Neural crest cell (in vitro differentiated cells): ENCODE measurements at regions not wholly inside any gene's neighbourhood (a gene's known extent, or its start where the extent isn't known, plus 50 kb on each side); places are given as distances from the start of the nearest gene placed in this dataset.

Source experiments
- DNase-seq: peaks from one replicate; pipeline ENCODE4 v3.0.0; 2021; ENCODE audit warnings: low read depth, mixed read lengths, low spot score
- H3K27ac Mint-ChIP-seq: one replicate; pipeline ENCODE4 v1.8.0; 2021; ENCODE audit warnings: mild to moderate bottlenecking, mixed read lengths; ENCODE audit not compliant: unreplicated experiment
- H3K27me3 Mint-ChIP-seq: 2 replicates; pipeline ENCODE4 v1.8.0; 2021; ENCODE audit warnings: low read depth, mild to moderate bottlenecking, mixed read lengths
- H3K36me3 Mint-ChIP-seq: 2 replicates; pipeline ENCODE4 v1.8.0; 2021; ENCODE audit warnings: low read depth, mild to moderate bottlenecking, mixed read lengths
- H3K4me1 Mint-ChIP-seq: 2 replicates; pipeline ENCODE4 v1.8.0; 2021; ENCODE audit warnings: mixed read lengths
- H3K4me3 Mint-ChIP-seq: one replicate; pipeline ENCODE4 v1.8.0; 2021; ENCODE audit warnings: mild to moderate bottlenecking, mixed read lengths
- H3K9me3 Mint-ChIP-seq: 2 replicates; pipeline ENCODE4 v1.8.0; 2021; ENCODE audit warnings: mixed read lengths
- CTCF ChIP-seq: fragments of 200-600 bp; sonication (generic); conservative IDR thresholded peaks from 2 replicates; pipeline ENCODE4 v1.5.0; 2021; ENCODE audit warnings: antibody characterized with exemption, mild to moderate bottlenecking

GRCh38 chr2:19732255-19732654 is 169.5 kb downstream of the TTC32 start:
- H3K27me3 Mint-ChIP-seq, result peaks cover 3% of the 10 kb centered on the region
- TF ChIP-seq CTCF, result no peak
- no peaks in the 10 kb centered on the region for H3K36me3 Mint-ChIP-seq
- no peak for DNase-seq
- H3K4me3 Mint-ChIP-seq, result no peak overlapping the region
- H3K9me3 Mint-ChIP-seq, result peaks cover 2% of the 10 kb centered on the region
- no peak overlapping the region for H3K27ac Mint-ChIP-seq
- H3K4me1 Mint-ChIP-seq, result no peaks in the 10 kb centered on the region

- Mint-ChIP-seq H3K27me3 (peaks cover 3% of the 10 kb centered on the region), H3K27ac (no peak overlapping the region), H3K9me3 (peaks cover 5% of the 10 kb centered on the region)
These were observed 170.3 kb downstream of the TTC32 start for GRCh38 chr2:19731515-19731914.

GRCh38 chr2:19731037-19731436 is 170.7 kb downstream of the TTC32 start:
- no peaks in the 10 kb centered on the region for H3K36me3 Mint-ChIP-seq
- no peak for DNase-seq
- peaks cover 5% of the 10 kb centered on the region for H3K9me3 Mint-ChIP-seq
- H3K4me3 Mint-ChIP-seq, result no peak overlapping the region
- no peak overlapping the region for H3K27ac Mint-ChIP-seq
- peaks cover 3% of the 10 kb centered on the region for H3K27me3 Mint-ChIP-seq
- no peaks in the 10 kb centered on the region for H3K4me1 Mint-ChIP-seq
- TF ChIP-seq CTCF, result no peak

More at GRCh38 chr2:19731515-19731914, 170.3 kb downstream of the TTC32 start:
- TF ChIP-seq CTCF, result no peak
- Mint-ChIP-seq H3K4me1 (no peaks in the 10 kb centered on the region), H3K4me3 (no peak overlapping the region), H3K36me3 (no peaks in the 10 kb centered on the region)
- DNase-seq, result no peak

- TF ChIP-seq CTCF, result no peak
- peaks cover 5% of the 10 kb centered on the region for H3K9me3 Mint-ChIP-seq
- no peaks in the 10 kb centered on the region for H3K36me3 Mint-ChIP-seq
- peak overlapping the region; percentile 88 for H3K27ac Mint-ChIP-seq
- no peak overlapping the region for H3K4me3 Mint-ChIP-seq
- DNase-seq, result no peak
- H3K4me1 Mint-ChIP-seq, result no peaks in the 10 kb centered on the region
- H3K27me3 Mint-ChIP-seq, result peaks cover 3% of the 10 kb centered on the region
These were observed 173.7 kb downstream of the TTC32 start for GRCh38 chr2:19728125-19728524.

GRCh38 chr2:19725392-19725791 is 176.4 kb downstream of the TTC32 start:
- H3K27ac Mint-ChIP-seq, result no peak overlapping the region
- TF ChIP-seq CTCF, result no peak
- no peak for DNase-seq
- no peaks in the 10 kb centered on the region for H3K27me3 Mint-ChIP-seq
- no peaks in the 10 kb centered on the region for H3K36me3 Mint-ChIP-seq
- H3K4me3 Mint-ChIP-seq, result no peak overlapping the region
- peaks cover 8% of the 10 kb centered on the region for H3K9me3 Mint-ChIP-seq
- no peaks in the 10 kb centered on the region for H3K4me1 Mint-ChIP-seq

GRCh38 chr2:19723021-19723420 is 178.8 kb downstream of the TTC32 start:
- Mint-ChIP-seq H3K27me3 (no peaks in the 10 kb centered on the region), H3K9me3 (peaks cover 8% of the 10 kb centered on the region)

More at GRCh38 chr2:19723021-19723420, 178.8 kb downstream of the TTC32 start:
- no peak for TF ChIP-seq CTCF
- Mint-ChIP-seq H3K27ac (no peak overlapping the region), H3K36me3 (no peaks in the 10 kb centered on the region), H3K4me1 (no peaks in the 10 kb centered on the region), H3K4me3 (no peak overlapping the region)
- no peak for DNase-seq
